CD4-positive, alpha-beta memory T cell (primary cell): ENCODE measurements at regions not wholly inside any gene's neighbourhood (a gene's known extent, or its start where the extent isn't known, plus 50 kb on each side); places are given as distances from the start of the nearest gene placed in this dataset.

Experiments
- CTCF ChIA-PET: fragments of 350-600 bp; sonication (Branson Sonifier 250); formaldehyde crosslinking; loops from one replicate; lab custom pipeline; 2021; ENCODE audit warnings: inconsistent platforms; ENCODE audit not compliant: partially characterized antibody; lab: Charles Lee
- POLR2A ChIA-PET: fragments of 350-600 bp; sonication (Branson Sonifier 250); formaldehyde crosslinking; loops from one replicate; lab custom pipeline; 2021; ENCODE audit not compliant: partially characterized antibody; lab: Charles Lee
- DNase-seq, 5 donors: peaks; one replicate each; pipeline versions ENCODE4 v3.0.0 to v3.0.0-alpha.2; 2020 to 2022; ENCODE audit warnings: mixed read lengths in 1 of 5
- H3K27ac ChIP-seq: one replicate; pipeline ENCODE4 v1.7.0; 2013; ENCODE audit warnings: low read depth, low read length
- H3K27me3 ChIP-seq: 2 replicates; pipeline ENCODE4 v1.7.0; 2013; ENCODE audit warnings: mild to moderate bottlenecking, low read length, moderate library complexity; ENCODE audit not compliant: insufficient read depth
- H3K36me3 ChIP-seq: 2 replicates; pipeline ENCODE4 v1.7.0; 2013; ENCODE audit warnings: mild to moderate bottlenecking, low read length, moderate library complexity; ENCODE audit not compliant: insufficient read depth
- H3K4me1 ChIP-seq: 2 replicates; pipeline ENCODE4 v1.7.0; 2013; ENCODE audit warnings: mild to moderate bottlenecking, low read length, moderate library complexity; ENCODE audit not compliant: insufficient read depth
- H3K4me3 ChIP-seq, 2 donors: one replicate each; pipeline ENCODE4 v1.7.0; 2013; ENCODE audit warnings: low read length in 2 of 2, mild to moderate bottlenecking in 1 of 2
- H3K9me3 ChIP-seq, 2 donors: one replicate each; pipeline ENCODE4 v1.7.0; 2013; ENCODE audit warnings: low read length in 2 of 2, control low read depth in 1 of 2; ENCODE audit not compliant: control insufficient read depth in 1 of 2
- H3K27ac Mint-ChIP-seq, 7 donors: one replicate each; pipeline ENCODE4 v1.8.0; 2020 to 2021; ENCODE audit warnings: mixed read lengths in 7 of 7, mild to moderate bottlenecking in 6 of 7, inconsistent platforms in 3 of 7, moderate library complexity in 3 of 7
- H3K27me3 Mint-ChIP-seq, 2 donors: one replicate each; pipeline ENCODE4 v1.8.0; 2020 to 2021; ENCODE audit warnings: mixed read lengths in 2 of 2
- H3K36me3 Mint-ChIP-seq, 2 donors: one replicate each; pipeline ENCODE4 v1.8.0; 2020 to 2021; ENCODE audit warnings: mixed read lengths in 2 of 2, inconsistent platforms in 1 of 2, mild to moderate bottlenecking in 1 of 2
- H3K4me1 Mint-ChIP-seq, 4 donors: one replicate each; pipeline ENCODE4 v1.8.0; 2020 to 2021; ENCODE audit warnings: mixed read lengths in 4 of 4, mild to moderate bottlenecking in 1 of 4
- H3K4me3 Mint-ChIP-seq, 8 donors: one replicate each; pipeline ENCODE4 v1.8.0; 2020 to 2021; ENCODE audit warnings: mixed read lengths in 8 of 8, mild to moderate bottlenecking in 7 of 8, moderate library complexity in 6 of 8, inconsistent platforms in 3 of 8
- H3K9me3 Mint-ChIP-seq, 8 donors: one replicate each; pipeline ENCODE4 v1.8.0; 2020 to 2021; ENCODE audit warnings: mixed read lengths in 8 of 8, mild to moderate bottlenecking in 5 of 8, inconsistent platforms in 3 of 8, moderate library complexity in 1 of 8
- intact Hi-C: fragments of 100-400 bp; cut with micrococcal nuclease; formaldehyde crosslinking; loops from one replicate; pipeline ENCODE4 v1.15.1; 2023

DNA sequence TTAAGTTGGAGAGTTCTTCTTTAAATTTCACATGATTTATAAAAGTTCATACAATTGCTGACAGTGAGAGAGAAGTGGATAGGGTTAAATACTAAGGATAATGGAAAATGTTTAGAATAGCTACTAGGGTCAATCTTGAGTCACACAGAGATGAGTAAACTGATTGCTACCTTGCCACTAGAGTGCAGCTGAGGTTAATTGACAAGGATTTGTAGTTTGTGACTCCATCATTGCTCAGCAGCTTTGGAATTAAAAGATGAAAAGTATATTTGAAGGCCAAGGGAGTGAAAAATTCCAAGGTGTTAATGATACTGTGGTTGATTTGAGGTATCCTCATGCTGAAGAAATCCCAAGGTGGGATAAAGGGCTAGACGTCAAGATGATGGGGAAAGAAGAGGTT, 524.0 kb downstream of the UTRN start:
- ChIA-PET POLR2A (no interaction called here), CTCF (no interaction called here)
- Histone ChIP-seq H3K36me3 (no peaks in the 10 kb centered on the region), H3K4me3 (no peak overlapping the region), H3K4me1 (no peaks in the 10 kb centered on the region), H3K27ac (no peak overlapping the region), H3K9me3 (no peaks in the 10 kb centered on the region), H3K27me3 (no peaks in the 10 kb centered on the region)
- peaks cover 0 to 7% (median 3%) of the 10 kb centered on the region in 4 donors for H3K4me1 Mint-ChIP-seq
- H3K27ac Mint-ChIP-seq: peak overlapping the region in 2 of 7 donors; percentile 7 to 13
- H3K4me3 Mint-ChIP-seq: no peak overlapping the region
- no peaks in the 10 kb centered on the region for H3K9me3 Mint-ChIP-seq
- intact Hi-C loops: no loop called here
- H3K27me3 Mint-ChIP-seq: no peaks in the 10 kb centered on the region
- no peak for DNase-seq
- peaks cover 68 to 73% of the 10 kb centered on the region in 2 donors for H3K36me3 Mint-ChIP-seq

- intact Hi-C loops: no loop called here
- Mint-ChIP-seq H3K27me3 (no peaks in the 10 kb centered on the region), H3K4me1 (peaks cover 0 to 7% (median 3%) of the 10 kb centered on the region in 4 donors), H3K4me3 (no peak overlapping the region), H3K36me3 (peaks cover 64 to 73% of the 10 kb centered on the region in 2 donors), H3K9me3 (no peaks in the 10 kb centered on the region), H3K27ac (no peak overlapping the region)
- ChIA-PET CTCF (no interaction called here), POLR2A (no interaction called here)
- Histone ChIP-seq H3K36me3 (no peaks in the 10 kb centered on the region), H3K27me3 (no peaks in the 10 kb centered on the region), H3K4me3 (no peak overlapping the region), H3K27ac (no peak overlapping the region), H3K4me1 (no peaks in the 10 kb centered on the region), H3K9me3 (no peaks in the 10 kb centered on the region)
- DNase-seq: no peak
These were observed 524.8 kb downstream of the UTRN start for GRCh38 chr6:144809969-144810368.

DNA sequence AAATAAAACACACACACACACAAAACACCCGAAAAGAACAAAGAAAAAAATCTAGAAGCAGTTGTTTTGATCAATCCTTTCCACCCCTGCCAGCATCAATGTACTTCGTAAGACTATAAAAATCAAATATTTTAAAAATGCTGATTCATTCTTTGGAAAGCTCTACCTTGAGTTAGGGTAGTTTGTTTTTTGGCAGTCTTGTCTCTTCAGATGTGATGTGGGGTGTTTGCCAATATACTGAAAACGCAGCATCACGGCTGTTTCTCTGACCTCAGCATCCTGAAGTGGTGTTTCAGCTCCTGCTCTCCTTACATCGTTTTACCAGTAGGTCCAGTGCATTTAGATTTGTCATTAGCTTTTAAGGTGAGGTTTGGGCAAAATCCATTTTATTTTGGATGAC, 526.0 kb downstream of the UTRN start:
- ChIA-PET CTCF (interaction anchor here (1.0 kb wide), 1 partner anchor 229 kb away, joined by 4 read pairs; no protein-coding TSS in a partner anchor), POLR2A (no interaction called here)
- Histone ChIP-seq H3K9me3 (no peaks in the 10 kb centered on the region), H3K27ac (no peak overlapping the region), H3K27me3 (no peaks in the 10 kb centered on the region), H3K36me3 (no peaks in the 10 kb centered on the region), H3K4me3 (no peak overlapping the region), H3K4me1 (no peaks in the 10 kb centered on the region)
- H3K27ac Mint-ChIP-seq: no peak overlapping the region
- intact Hi-C loops: no loop called here
- H3K4me3 Mint-ChIP-seq: no peak overlapping the region
- H3K36me3 Mint-ChIP-seq: peaks cover 67 to 75% of the 10 kb centered on the region in 2 donors
- no peaks in the 10 kb centered on the region for H3K9me3 Mint-ChIP-seq
- H3K4me1 Mint-ChIP-seq: peaks cover 0 to 6% (median 5%) of the 10 kb centered on the region in 4 donors
- H3K27me3 Mint-ChIP-seq: no peaks in the 10 kb centered on the region
- DNase-seq: no peak

- no peaks in the 10 kb centered on the region for H3K9me3 Mint-ChIP-seq
- DNase-seq: no peak
- intact Hi-C loops: no loop called here
- H3K36me3 Mint-ChIP-seq: peaks cover 40 to 52% of the 10 kb centered on the region in 2 donors
- Histone ChIP-seq H3K9me3 (no peaks in the 10 kb centered on the region), H3K4me3 (no peak overlapping the region), H3K27me3 (no peaks in the 10 kb centered on the region), H3K27ac (no peak overlapping the region), H3K4me1 (no peaks in the 10 kb centered on the region), H3K36me3 (no peaks in the 10 kb centered on the region)
- no peak overlapping the region for H3K4me3 Mint-ChIP-seq
- POLR2A ChIA-PET: no interaction called here
- H3K27ac Mint-ChIP-seq: no peak overlapping the region
- H3K4me1 Mint-ChIP-seq: peaks cover 0 to 7% (median 5%) of the 10 kb centered on the region in 4 donors
- CTCF ChIA-PET: no interaction called here
- H3K27me3 Mint-ChIP-seq: no peaks in the 10 kb centered on the region
These were observed 531.8 kb downstream of the UTRN start for GRCh38 chr6:144816936-144817335.

DNA sequence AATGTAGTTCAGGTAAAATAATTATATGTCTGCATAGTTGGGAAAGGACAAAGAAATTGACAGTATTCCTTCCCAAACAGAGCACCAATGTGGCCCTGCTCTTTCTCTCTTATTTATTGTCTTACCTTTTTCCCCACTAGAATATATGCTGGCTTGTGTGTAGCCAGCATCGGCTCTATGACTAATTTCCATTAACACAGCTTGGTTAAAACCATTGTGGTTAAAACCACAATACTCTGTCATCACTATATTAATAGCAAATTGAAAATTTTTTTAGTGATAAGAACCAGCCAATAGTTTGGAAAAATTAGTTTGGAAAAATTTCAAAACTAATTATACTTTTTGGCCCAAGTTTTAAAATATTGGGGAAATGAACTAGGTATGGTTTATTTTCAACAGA, 535.1 kb downstream of the UTRN start:
- H3K4me3 Mint-ChIP-seq: no peak overlapping the region

DNA sequence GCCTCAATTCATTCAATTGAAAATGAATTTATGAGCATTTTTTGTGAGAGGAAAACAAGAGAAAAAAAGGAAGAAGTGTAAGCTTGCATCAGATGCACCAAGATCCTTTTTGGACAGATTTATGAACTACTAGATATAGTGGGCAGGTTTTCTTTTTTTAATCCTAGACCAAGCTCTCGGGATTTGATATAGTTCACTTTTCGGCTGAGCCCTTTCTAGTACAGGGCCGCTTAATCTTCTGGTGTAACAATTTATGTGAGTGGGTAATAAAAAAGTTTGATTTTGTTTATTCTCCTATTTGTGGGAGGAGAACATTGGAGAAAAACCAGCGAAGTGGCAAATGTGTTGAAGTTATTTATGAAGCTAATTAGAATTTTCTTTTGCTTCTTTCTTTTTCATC, 538.0 kb downstream of the UTRN start:
- H3K9me3 ChIP-seq: no peaks in the 10 kb centered on the region
- peaks cover 29 to 52% of the 10 kb centered on the region in 2 donors for H3K36me3 Mint-ChIP-seq
- no peak overlapping the region for H3K4me3 ChIP-seq
- H3K27me3 Mint-ChIP-seq: no peaks in the 10 kb centered on the region
- H3K27ac Mint-ChIP-seq: peak overlapping the region in 1 of 7 donors; percentile 58
- H3K4me1 Mint-ChIP-seq: peaks cover 0 to 7% (median under 1%) of the 10 kb centered on the region in 4 donors
- intact Hi-C loops: loop anchor here (10.0 kb wide), 1 partner anchor 238 kb away; no protein-coding TSS in a partner anchor
- no peak overlapping the region for H3K27ac ChIP-seq
- H3K4me3 Mint-ChIP-seq: no peak overlapping the region
- POLR2A ChIA-PET: no interaction called here
- H3K4me1 ChIP-seq: no peaks in the 10 kb centered on the region
- DNase-seq: no peak
- H3K9me3 Mint-ChIP-seq: no peaks in the 10 kb centered on the region
- no peaks in the 10 kb centered on the region for H3K27me3 ChIP-seq
- no peaks in the 10 kb centered on the region for H3K36me3 ChIP-seq
- CTCF ChIA-PET: no interaction called here

More for the DNA sequence above, 535.1 kb downstream of the UTRN start:
- peak overlapping the region in 1 of 7 donors; percentile 62 for H3K27ac Mint-ChIP-seq
- ChIA-PET CTCF (no interaction called here), POLR2A (no interaction called here)
- Histone ChIP-seq H3K27ac (no peak overlapping the region), H3K36me3 (no peaks in the 10 kb centered on the region), H3K27me3 (no peaks in the 10 kb centered on the region), H3K4me1 (no peaks in the 10 kb centered on the region), H3K9me3 (no peaks in the 10 kb centered on the region), H3K4me3 (no peak overlapping the region)
- H3K9me3 Mint-ChIP-seq: no peaks in the 10 kb centered on the region
- H3K36me3 Mint-ChIP-seq: peaks cover 20 to 41% of the 10 kb centered on the region in 2 donors
- no peaks in the 10 kb centered on the region for H3K27me3 Mint-ChIP-seq
- no peak for DNase-seq
- intact Hi-C loops: loop anchor here (10.0 kb wide), 1 partner anchor 235 kb away; no protein-coding TSS in a partner anchor
- peaks cover 0 to 7% (median 4%) of the 10 kb centered on the region in 4 donors for H3K4me1 Mint-ChIP-seq

DNA sequence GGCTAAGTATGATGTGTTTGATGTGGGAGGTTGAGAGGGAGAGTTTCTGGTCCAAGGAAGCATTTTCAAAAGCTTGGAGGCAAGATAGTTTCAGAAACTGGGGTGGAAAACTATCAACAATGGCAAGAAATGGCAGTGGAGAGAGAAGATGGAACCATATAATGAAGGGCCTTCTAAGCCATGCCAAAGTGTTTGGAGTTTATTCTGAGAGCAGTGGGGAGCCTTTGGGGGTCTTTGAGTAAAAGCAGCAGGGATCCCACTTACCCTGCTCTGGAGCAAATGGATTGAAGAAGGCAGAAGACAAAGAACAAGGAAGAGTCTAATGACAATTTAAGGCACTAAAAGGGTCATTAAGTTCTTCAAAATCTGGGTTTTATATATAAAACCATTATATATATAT, 538.9 kb downstream of the UTRN start:
- Histone ChIP-seq H3K4me1 (no peaks in the 10 kb centered on the region), H3K36me3 (no peaks in the 10 kb centered on the region), H3K4me3 (no peak overlapping the region), H3K9me3 (no peaks in the 10 kb centered on the region), H3K27me3 (no peaks in the 10 kb centered on the region), H3K27ac (no peak overlapping the region)
- Mint-ChIP-seq H3K27ac (peak overlapping the region in 4 of 7 donors; percentile 5 to 80 (median 16)), H3K36me3 (peaks cover 33 to 53% of the 10 kb centered on the region in 2 donors), H3K4me3 (peak overlapping the region in 1 of 8 donors; percentile 22), H3K4me1 (peaks cover 0 to 7% (median under 1%) of the 10 kb centered on the region in 4 donors), H3K9me3 (no peaks in the 10 kb centered on the region), H3K27me3 (no peaks in the 10 kb centered on the region)
- ChIA-PET POLR2A (no interaction called here), CTCF (no interaction called here)
- intact Hi-C loops: loop anchor here (10.0 kb wide), 1 partner anchor 239 kb away; no protein-coding TSS in a partner anchor
- DNase-seq: no peak
